Neural cell (in vitro differentiated cells): ENCODE measurements at regions not wholly inside any gene's neighbourhood (a gene's known extent, or its start where the extent isn't known, plus 50 kb on each side); places are given as distances from the start of the nearest gene placed in this dataset.

Experiments
- H2AFZ ChIP-seq: fragments of 200-600, 300-800 bp; sonication (generic), shearing (Covaris generic); 2 replicates; pipeline ENCODE4 v1.6.0; 2014; ENCODE audit warnings: low read depth, mild to moderate bottlenecking, antibody characterized with exemption, low read length, moderate library complexity
- H3F3A ChIP-seq: fragments of 200-600 bp; shearing (Covaris generic); 2 replicates; pipeline ENCODE4 v1.6.1; 2016; ENCODE audit warnings: mild to moderate bottlenecking, moderate library complexity, mixed read lengths, antibody characterized with exemption, low read length; ENCODE audit not compliant: insufficient read depth, poor library complexity, severe bottlenecking
- H3K27ac ChIP-seq: fragments of 200-600, 300-800 bp; sonication (generic), shearing (Covaris generic); 2 replicates; pipeline ENCODE4 v1.5.1; 2014; ENCODE audit warnings: mild to moderate bottlenecking, low read length, moderate library complexity
- H3K27me3 ChIP-seq: fragments of 300-800, 200-600 bp; sonication (generic), shearing (Covaris generic); 2 replicates; pipeline ENCODE4 v1.6.0; 2014; ENCODE audit warnings: mild to moderate bottlenecking, low read depth, low read length, moderate library complexity; ENCODE audit not compliant: insufficient read depth
- H3K36me3 ChIP-seq: fragments of 300-800, 200-600 bp; sonication (generic), shearing (Covaris generic); 2 replicates; pipeline ENCODE4 v1.5.1; 2014; ENCODE audit warnings: mild to moderate bottlenecking, antibody characterized with exemption, low read length, moderate library complexity; ENCODE audit not compliant: insufficient read depth
- H3K4me2 ChIP-seq: fragments of 300-800, 200-600 bp; sonication (generic), shearing (Covaris generic); 2 replicates; pipeline ENCODE4 v1.6.0; 2014; ENCODE audit warnings: mild to moderate bottlenecking, low read length
- H3K4me3 ChIP-seq: fragments of 300-800, 200-600 bp; sonication (generic), shearing (Covaris generic); 2 replicates; pipeline ENCODE4 v1.5.1; 2014; ENCODE audit warnings: mild to moderate bottlenecking, low read length, moderate library complexity
- H3K79me2 ChIP-seq: fragments of 200-600 bp; shearing (Covaris generic); replicated peaks from 2 replicates; pipeline ENCODE4 v1.6.0; 2014; ENCODE audit warnings: mild to moderate bottlenecking, low read length, moderate library complexity; ENCODE audit not compliant: insufficient read depth
- H3K9ac ChIP-seq: fragments of 300-800, 200-600 bp; sonication (generic), shearing (Covaris generic); 2 replicates; pipeline ENCODE4 v1.6.1; 2016; ENCODE audit warnings: mild to moderate bottlenecking, low read length, mixed read lengths
- H3K9me2 ChIP-seq: fragments of 200-600 bp; shearing (Covaris generic); 2 replicates; pipeline ENCODE4 v1.6.1; 2016; ENCODE audit warnings: mild to moderate bottlenecking, low read length, mixed read lengths; ENCODE audit not compliant: insufficient read depth
- H3K9me3 ChIP-seq: fragments of 200-600, 300-800 bp; sonication (generic), shearing (Covaris generic); 2 replicates; pipeline ENCODE4 v1.6.1; 2016; ENCODE audit warnings: mild to moderate bottlenecking, mixed run types, low read length, moderate library complexity, mixed read lengths
- H4K20me1 ChIP-seq: fragments of 200-600 bp; shearing (Covaris generic); 2 replicates; pipeline ENCODE4 v1.6.1; 2016; ENCODE audit warnings: mild to moderate bottlenecking, mixed run types; ENCODE audit not compliant: insufficient read depth
- CTCF ChIP-seq: fragments of 450-650 bp; IDR thresholded peaks from 2 replicates; pipeline ENCODE4 v1.5.1; 2014; ENCODE audit warnings: antibody characterized with exemption, mild to moderate bottlenecking, moderate library complexity; ENCODE audit not compliant: poor library complexity, severe bottlenecking
- EP300 ChIP-seq: fragments of 450-650 bp; conservative IDR thresholded peaks from 2 replicates; pipeline ENCODE4 v1.6.1; 2014; ENCODE audit warnings: antibody characterized with exemption, mild to moderate bottlenecking, moderate library complexity; ENCODE audit not compliant: poor library complexity, severe bottlenecking
- EZH2 ChIP-seq: fragments of 200-600, 300-800 bp; shearing (Covaris generic), sonication (generic); IDR thresholded peaks from 2 replicates; pipeline ENCODE4 v1.6.1; 2014; ENCODE audit warnings: antibody characterized with exemption, low read length, borderline replicate concordance, mild to moderate bottlenecking; ENCODE audit not compliant: insufficient read depth, poor library complexity, severe bottlenecking
- MXI1 ChIP-seq: fragments of 450-650 bp; conservative IDR thresholded peaks from 2 replicates; pipeline ENCODE4 v1.6.1; 2014; ENCODE audit warnings: antibody characterized with exemption, mild to moderate bottlenecking; ENCODE audit not compliant: poor library complexity, severe bottlenecking
- POLR2AphosphoS5 ChIP-seq: IDR thresholded peaks from 2 replicates; pipeline ENCODE4 v1.6.1; 2012
- RAD21 ChIP-seq: fragments of 450-650 bp; conservative IDR thresholded peaks from 2 replicates; pipeline ENCODE4 v1.6.1; 2014; ENCODE audit warnings: antibody characterized with exemption, mild to moderate bottlenecking, moderate library complexity
- REST ChIP-seq: IDR thresholded peaks from 2 replicates; pipeline ENCODE4 v1.6.1; 2012; ENCODE audit warnings: borderline replicate concordance
- SMC3 ChIP-seq: fragments of 450-650 bp; conservative IDR thresholded peaks from 2 replicates; pipeline ENCODE4 v1.6.1; 2014; ENCODE audit warnings: antibody characterized with exemption, mild to moderate bottlenecking, moderate library complexity; ENCODE audit not compliant: poor library complexity
- TAF1 ChIP-seq: IDR thresholded peaks from 2 replicates; pipeline ENCODE4 v1.6.1; 2012; ENCODE audit warnings: low read depth

GRCh38 chr20:1782181-1782580, 113.0 kb upstream of the SIRPA start:
- H3K79me2 ChIP-seq: no peaks in the 10 kb centered on the region
- no peak overlapping the region for H2AFZ ChIP-seq
- H3K9me2 ChIP-seq: no peaks in the 10 kb centered on the region
- no peaks in the 10 kb centered on the region for H3K9me3 ChIP-seq
- H4K20me1 ChIP-seq: no peaks in the 10 kb centered on the region
- H3F3A ChIP-seq: no peaks in the 10 kb centered on the region
- H3K4me3 ChIP-seq: no peak overlapping the region
- H3K27me3 ChIP-seq: no peaks in the 10 kb centered on the region
- no peaks in the 10 kb centered on the region for H3K36me3 ChIP-seq
- no peak overlapping the region for H3K9ac ChIP-seq
- H3K27ac ChIP-seq: no peak overlapping the region
- H3K4me2 ChIP-seq: no peak overlapping the region
- TF ChIP-seq EZH2: no peak
- TF ChIP-seq POLR2AphosphoS5: no peak
- no peak for TF ChIP-seq REST
- no peak for TF ChIP-seq RAD21
- no peak for TF ChIP-seq EP300
- no peak for TF ChIP-seq SMC3
- no peak for TF ChIP-seq TAF1

GRCh38 chr20:1779567-1779966, 115.6 kb upstream of the SIRPA start:
- no peak overlapping the region for H2AFZ ChIP-seq
- H3K36me3 ChIP-seq: no peaks in the 10 kb centered on the region
- no peaks in the 10 kb centered on the region for H3K27me3 ChIP-seq
- H3K9ac ChIP-seq: no peak overlapping the region
- no peak overlapping the region for H3K4me3 ChIP-seq
- H4K20me1 ChIP-seq: no peaks in the 10 kb centered on the region
- no peaks in the 10 kb centered on the region for H3F3A ChIP-seq
- no peak for TF ChIP-seq CTCF
- H3K4me2 ChIP-seq: no peak overlapping the region
- no peaks in the 10 kb centered on the region for H3K9me3 ChIP-seq
- no peak overlapping the region for H3K27ac ChIP-seq
- H3K79me2 ChIP-seq: no peaks in the 10 kb centered on the region
- H3K9me2 ChIP-seq: no peaks in the 10 kb centered on the region

- H3K4me2 ChIP-seq: no peak overlapping the region
- H3K36me3 ChIP-seq: no peaks in the 10 kb centered on the region
- no peaks in the 10 kb centered on the region for H3K79me2 ChIP-seq
- no peaks in the 10 kb centered on the region for H3K27me3 ChIP-seq
- no peak overlapping the region for H3K9ac ChIP-seq
- no peak for TF ChIP-seq EP300
- no peak for TF ChIP-seq POLR2AphosphoS5
- TF ChIP-seq REST: no peak
- TF ChIP-seq EZH2: no peak
- TF ChIP-seq TAF1: no peak
- no peak for TF ChIP-seq CTCF
- TF ChIP-seq MXI1: no peak
- TF ChIP-seq RAD21: no peak
- no peak for TF ChIP-seq SMC3
- no peaks in the 10 kb centered on the region for H3F3A ChIP-seq
- no peak overlapping the region for H3K27ac ChIP-seq
- H3K9me3 ChIP-seq: no peaks in the 10 kb centered on the region
- H2AFZ ChIP-seq: no peak overlapping the region
- no peaks in the 10 kb centered on the region for H3K9me2 ChIP-seq
- no peaks in the 10 kb centered on the region for H4K20me1 ChIP-seq
- no peak overlapping the region for H3K4me3 ChIP-seq
These were observed 116.9 kb upstream of the SIRPA start for GRCh38 chr20:1778338-1778737.
